OCI-LY7 (cell line): ENCODE measurements at regions not wholly inside any gene's neighbourhood (a gene's known extent, or its start where the extent isn't known, plus 50 kb on each side); places are given as distances from the start of the nearest gene placed in this dataset.

Experiments used
- BruUV-seq: library from RNA; stranded (reverse); fragments of 400-500 nt; replicated peaks from 2 replicates; lab custom pipeline; 2021; lab: Mats Ljungman, UMichigan
- CTCF ChIA-PET: fragments of 300-600 bp; sonication (Branson Sonifier 250); formaldehyde crosslinking; loops from one replicate; lab custom pipeline; 2022; ENCODE audit warnings: antibody characterized with exemption; ENCODE audit not compliant: unreplicated experiment; lab: Charles Lee
- POLR2A ChIA-PET: fragments of 300-600 bp; sonication (Branson Sonifier 250); formaldehyde crosslinking; loops from one replicate; lab custom pipeline; 2022; ENCODE audit warnings: antibody characterized with exemption; lab: Charles Lee
- DNase-seq: peaks from one replicate; pipeline ENCODE4 v3.0.0-alpha.2; 2015; ENCODE audit warnings: low spot score
- H2AFZ ChIP-seq: fragments of 200-600 bp; sonication (generic), shearing (Covaris generic); 2 replicates; pipeline ENCODE4 v1.6.1; 2014; ENCODE audit warnings: mild to moderate bottlenecking, antibody characterized with exemption, low read length, moderate library complexity
- H3K27ac ChIP-seq: fragments of 200-600 bp; sonication (generic); 2 replicates; pipeline ENCODE4 v1.5.1; 2014; ENCODE audit warnings: mixed run types, low read depth, mild to moderate bottlenecking, moderate library complexity, low read length, inconsistent platforms; ENCODE audit not compliant: poor library complexity, severe bottlenecking
- H3K36me3 ChIP-seq: fragments of 200-600 bp; sonication (generic); 2 replicates; pipeline ENCODE4 v1.6.1; 2014; ENCODE audit warnings: mild to moderate bottlenecking, antibody characterized with exemption, low read length, moderate library complexity, mixed read lengths; ENCODE audit not compliant: insufficient read depth
- H3K4me1 ChIP-seq: fragments of 200-600 bp; sonication (generic); 2 replicates; pipeline ENCODE4 v1.5.1; 2014; ENCODE audit warnings: mild to moderate bottlenecking, low read length; ENCODE audit not compliant: insufficient read depth, poor library complexity, severe bottlenecking
- H3K4me2 ChIP-seq: fragments of 200-600 bp; sonication (generic); 2 replicates; pipeline ENCODE4 v1.6.1; 2014; ENCODE audit warnings: mild to moderate bottlenecking, low read length
- H3K4me3 ChIP-seq: fragments of 200-600 bp; sonication (generic); 2 replicates; pipeline ENCODE4 v1.5.1; 2014; ENCODE audit warnings: mild to moderate bottlenecking, low read depth, low read length; ENCODE audit not compliant: poor library complexity, severe bottlenecking
- H3K79me2 ChIP-seq: fragments of 200-600 bp; sonication (generic); 2 replicates; pipeline ENCODE4 v1.6.1; 2016; ENCODE audit warnings: low read depth, mild to moderate bottlenecking, low read length, moderate library complexity, mixed read lengths; ENCODE audit not compliant: insufficient read depth
- H3K9me2 ChIP-seq: fragments of 200-600 bp; sonication (generic); 2 replicates; pipeline ENCODE4 v1.6.1; 2016; ENCODE audit warnings: mild to moderate bottlenecking, low read length, mixed read lengths; ENCODE audit not compliant: insufficient read depth
- H3K9me3 ChIP-seq: fragments of 200-600 bp; sonication (generic); 2 replicates; pipeline ENCODE4 v1.6.1; 2014; ENCODE audit warnings: mild to moderate bottlenecking, mixed run types, low read length, mixed read lengths
- H4K20me1 ChIP-seq: fragments of 200-600 bp; sonication (generic); 2 replicates; pipeline ENCODE4 v1.6.1; 2014; ENCODE audit warnings: mild to moderate bottlenecking, antibody characterized with exemption, low read length, moderate library complexity, mixed read lengths; ENCODE audit not compliant: insufficient read depth
- EZH2phosphoT487 ChIP-seq: fragments of 200-600 bp; sonication (generic); IDR thresholded peaks from 2 replicates; pipeline ENCODE4 v1.6.1; 2018; ENCODE audit warnings: low read depth, borderline replicate concordance, mild to moderate bottlenecking, mixed run types, antibody characterized with exemption, low read length, moderate library complexity, mixed read lengths
- intact Hi-C: fragments of 100-400 bp; cut with micrococcal nuclease; formaldehyde crosslinking; loops from one replicate; pipeline ENCODE4 v1.10.0; 2022; ENCODE audit not compliant: unreplicated experiment
- TF ChIP-seq, protein P1 (sequence below): fragments of 200-600 bp; sonication (generic); conservative IDR thresholded peaks from 2 replicates; pipeline ENCODE4 v1.5.1; 2014; ENCODE audit warnings: mild to moderate bottlenecking, antibody characterized with exemption, low read length, moderate library complexity, mixed read lengths

DNA sequence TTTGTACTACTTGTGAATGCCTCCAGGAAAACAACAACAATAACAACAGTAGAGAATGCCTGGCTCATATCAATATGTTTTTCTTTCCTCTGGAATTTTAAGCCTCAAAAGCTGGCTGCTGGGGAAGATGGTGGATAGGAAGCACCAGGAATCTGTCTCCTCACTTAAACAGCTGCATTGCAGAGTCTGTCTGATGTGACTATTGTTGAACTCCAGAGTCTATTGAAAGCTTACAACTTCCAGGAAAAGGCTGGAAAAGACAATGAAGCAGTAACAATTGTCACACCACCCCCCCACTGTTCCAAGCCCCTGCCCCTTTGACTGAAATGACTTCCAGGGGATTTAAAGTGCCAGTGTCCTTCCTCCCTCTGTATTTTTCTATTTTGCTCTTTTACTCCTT is 309.7 kb downstream of the BMP4 start:
- intact Hi-C loops, result no loop called here
- DNase-seq, result no peak
- TF ChIP-seq, protein P1, sequence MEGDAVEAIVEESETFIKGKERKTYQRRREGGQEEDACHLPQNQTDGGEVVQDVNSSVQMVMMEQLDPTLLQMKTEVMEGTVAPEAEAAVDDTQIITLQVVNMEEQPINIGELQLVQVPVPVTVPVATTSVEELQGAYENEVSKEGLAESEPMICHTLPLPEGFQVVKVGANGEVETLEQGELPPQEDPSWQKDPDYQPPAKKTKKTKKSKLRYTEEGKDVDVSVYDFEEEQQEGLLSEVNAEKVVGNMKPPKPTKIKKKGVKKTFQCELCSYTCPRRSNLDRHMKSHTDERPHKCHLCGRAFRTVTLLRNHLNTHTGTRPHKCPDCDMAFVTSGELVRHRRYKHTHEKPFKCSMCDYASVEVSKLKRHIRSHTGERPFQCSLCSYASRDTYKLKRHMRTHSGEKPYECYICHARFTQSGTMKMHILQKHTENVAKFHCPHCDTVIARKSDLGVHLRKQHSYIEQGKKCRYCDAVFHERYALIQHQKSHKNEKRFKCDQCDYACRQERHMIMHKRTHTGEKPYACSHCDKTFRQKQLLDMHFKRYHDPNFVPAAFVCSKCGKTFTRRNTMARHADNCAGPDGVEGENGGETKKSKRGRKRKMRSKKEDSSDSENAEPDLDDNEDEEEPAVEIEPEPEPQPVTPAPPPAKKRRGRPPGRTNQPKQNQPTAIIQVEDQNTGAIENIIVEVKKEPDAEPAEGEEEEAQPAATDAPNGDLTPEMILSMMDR, result no peak
- no peak for TF ChIP-seq EZH2phosphoT487
- no peaks in the 10 kb centered on the region for H3K9me3 ChIP-seq
- H3K36me3 ChIP-seq, result no peaks in the 10 kb centered on the region
- H3K4me3 ChIP-seq, result no peak overlapping the region
- H4K20me1 ChIP-seq, result no peaks in the 10 kb centered on the region
- BruUV-seq, result no TSS peak
- H3K9me2 ChIP-seq, result no peaks in the 10 kb centered on the region
- no peaks in the 10 kb centered on the region for H3K79me2 ChIP-seq
- no peak overlapping the region for H3K27ac ChIP-seq
- ChIA-PET POLR2A (no interaction called here), CTCF (no interaction called here)
- H3K4me1 ChIP-seq, result no peaks in the 10 kb centered on the region
- H2AFZ ChIP-seq, result no peak overlapping the region
- no peak overlapping the region for H3K4me2 ChIP-seq

DNA sequence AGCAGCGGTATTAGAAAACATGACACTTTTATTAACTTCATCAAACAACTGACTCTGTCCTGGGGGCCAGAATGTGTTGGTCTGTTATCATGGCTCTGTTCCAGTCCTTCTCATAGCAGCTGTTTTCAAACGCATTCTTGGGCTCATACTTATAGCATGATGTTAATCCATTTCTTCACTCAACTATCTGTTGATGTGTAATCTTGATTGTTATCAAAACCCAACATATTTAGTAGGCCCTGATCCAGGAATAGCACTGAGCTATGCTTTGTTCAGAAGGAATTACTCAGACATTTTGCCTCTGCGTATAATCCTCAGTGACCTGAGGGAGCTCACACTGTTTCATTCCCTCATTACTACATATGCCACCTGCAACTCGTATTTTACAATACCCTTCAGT is 315.9 kb downstream of the BMP4 start:
- no peak for TF ChIP-seq EZH2phosphoT487
- TF ChIP-seq, protein P1, result no peak
- H4K20me1 ChIP-seq, result no peaks in the 10 kb centered on the region
- H2AFZ ChIP-seq, result no peak overlapping the region
- no peaks in the 10 kb centered on the region for H3K9me2 ChIP-seq
- no peaks in the 10 kb centered on the region for H3K9me3 ChIP-seq
- H3K4me1 ChIP-seq, result no peaks in the 10 kb centered on the region
- no TSS peak for BruUV-seq
- H3K27ac ChIP-seq, result no peak overlapping the region
- no peak overlapping the region for H3K4me3 ChIP-seq
- H3K36me3 ChIP-seq, result no peaks in the 10 kb centered on the region
- POLR2A ChIA-PET, result no interaction called here
- H3K79me2 ChIP-seq, result no peaks in the 10 kb centered on the region
- intact Hi-C loops, result no loop called here
- no peak for DNase-seq
- CTCF ChIA-PET, result no interaction called here
- H3K4me2 ChIP-seq, result no peak overlapping the region

DNA sequence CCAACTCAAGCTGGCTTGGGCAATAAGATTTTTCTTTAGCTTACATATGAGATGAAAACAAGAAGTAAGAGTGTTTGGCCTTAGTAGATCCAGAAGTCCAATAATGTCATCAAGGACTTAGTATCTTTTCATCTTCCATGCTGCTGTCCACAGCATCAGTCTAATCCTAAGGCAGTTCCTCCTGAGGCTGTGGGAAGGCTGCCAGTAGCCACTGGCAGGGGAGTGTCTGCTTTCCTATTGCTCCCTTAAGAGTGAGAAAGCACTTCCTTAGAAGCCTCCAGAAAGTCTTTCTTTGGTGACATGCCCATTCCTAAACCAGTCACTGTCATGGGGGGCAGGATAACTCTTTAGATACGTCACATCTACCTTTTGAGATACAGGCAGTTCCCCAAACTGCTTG is 317.7 kb downstream of the BMP4 start:
- no peaks in the 10 kb centered on the region for H3K9me2 ChIP-seq
- no peaks in the 10 kb centered on the region for H3K4me1 ChIP-seq
- no TSS peak for BruUV-seq
- no peaks in the 10 kb centered on the region for H4K20me1 ChIP-seq
- no peaks in the 10 kb centered on the region for H3K36me3 ChIP-seq
- no peak overlapping the region for H3K4me3 ChIP-seq
- POLR2A ChIA-PET, result interaction anchor here (1.2 kb wide), 1 partner anchor 179 kb away, joined by 3 read pairs; no protein-coding TSS in a partner anchor
- H3K27ac ChIP-seq, result no peak overlapping the region
- intact Hi-C loops, result no loop called here
- DNase-seq, result no peak
- CTCF ChIA-PET, result no interaction called here
- H2AFZ ChIP-seq, result no peak overlapping the region
- no peaks in the 10 kb centered on the region for H3K9me3 ChIP-seq
- TF ChIP-seq EZH2phosphoT487, result no peak
- TF ChIP-seq, protein P1, result no peak
- no peak overlapping the region for H3K4me2 ChIP-seq
- no peaks in the 10 kb centered on the region for H3K79me2 ChIP-seq
